ENCODE measurements at regions not wholly inside any gene's neighbourhood (a gene's known extent, or its start where the extent isn't known, plus 50 kb on each side); places are given as distances from the start of the nearest gene placed in this dataset.

- in situ Hi-C loops (cut with MboI; ENCODE audit: low sequenced_read_pairs), result no loop called here
Measured at GRCh38 chr6:6835223-6835503, 246.6 kb downstream of the LY86 start.

- in situ Hi-C loops (cut with MboI; ENCODE audit: low sequenced_read_pairs), result no loop called here
Measured at GRCh38 chr6:6836609-6837406, 248.3 kb downstream of the LY86 start.

- in situ Hi-C loops (cut with MboI; ENCODE audit: low sequenced_read_pairs), result no loop called here
Measured at GRCh38 chr6:6837541-6838080, 249.1 kb downstream of the LY86 start.

GRCh38 chr6:6840831-6841291 lies 252.3 kb downstream of the LY86 start:
- in situ Hi-C loops (cut with MboI; ENCODE audit: low sequenced_read_pairs), result no loop called here

GRCh38 chr6:6841571-6841970 lies 253.1 kb downstream of the LY86 start:
- in situ Hi-C loops (cut with MboI; ENCODE audit: low sequenced_read_pairs), result no loop called here

- in situ Hi-C loops (cut with MboI; ENCODE audit: low sequenced_read_pairs), result no loop called here
Measured at GRCh38 chr6:6842291-6842690, 253.8 kb downstream of the LY86 start.

GRCh38 chr6:6843057-6843627 lies 254.6 kb downstream of the LY86 start:
- in situ Hi-C loops (cut with MboI; ENCODE audit: low sequenced_read_pairs), result no loop called here

- in situ Hi-C loops (cut with MboI; ENCODE audit: low sequenced_read_pairs), result no loop called here
Measured at GRCh38 chr6:6843777-6844176, 255.3 kb downstream of the LY86 start.

- in situ Hi-C loops (cut with MboI; ENCODE audit: low sequenced_read_pairs), result no loop called here
Measured at GRCh38 chr6:6844530-6844929, 256.0 kb downstream of the LY86 start.

GRCh38 chr6:6845603-6846002 lies 257.1 kb downstream of the LY86 start:
- in situ Hi-C loops (cut with MboI; ENCODE audit: low sequenced_read_pairs), result no loop called here

- in situ Hi-C loops (cut with MboI; ENCODE audit: low sequenced_read_pairs), result no loop called here
Measured at GRCh38 chr6:6847591-6847990, 259.1 kb downstream of the LY86 start.

- in situ Hi-C loops (cut with MboI; ENCODE audit: low sequenced_read_pairs), result no loop called here
Measured at GRCh38 chr6:6851059-6851948, 256.5 kb upstream of the RREB1 start.

GRCh38 chr6:6851949-6852261 lies 255.9 kb upstream of the RREB1 start:
- in situ Hi-C loops (cut with MboI; ENCODE audit: low sequenced_read_pairs), result no loop called here

- in situ Hi-C loops (cut with MboI; ENCODE audit: low sequenced_read_pairs), result no loop called here
Measured at GRCh38 chr6:6856538-6857523, 250.9 kb upstream of the RREB1 start.

- in situ Hi-C loops (cut with MboI; ENCODE audit: low sequenced_read_pairs), result no loop called here
Measured at GRCh38 chr6:6857528-6857927, 250.2 kb upstream of the RREB1 start.

GRCh38 chr6:6858533-6858982 lies 249.2 kb upstream of the RREB1 start:
- in situ Hi-C loops (cut with MboI; ENCODE audit: low sequenced_read_pairs), result no loop called here

- in situ Hi-C loops (cut with MboI; ENCODE audit: low sequenced_read_pairs), result no loop called here
Measured at GRCh38 chr6:6859105-6859504, 248.7 kb upstream of the RREB1 start.

- in situ Hi-C loops (cut with MboI; ENCODE audit: low sequenced_read_pairs), result no loop called here
Measured at GRCh38 chr6:6859722-6860121, 248.0 kb upstream of the RREB1 start.

- in situ Hi-C loops (cut with MboI; ENCODE audit: low sequenced_read_pairs), result no loop called here
Measured at GRCh38 chr6:6860863-6861262, 246.9 kb upstream of the RREB1 start.

- in situ Hi-C loops (cut with MboI; ENCODE audit: low sequenced_read_pairs), result no loop called here
Measured at GRCh38 chr6:6861351-6861894, 246.3 kb upstream of the RREB1 start.
